ENCODE measurements at regions not wholly inside any gene's neighbourhood (a gene's known extent, or its start where the extent isn't known, plus 50 kb on each side); places are given as distances from the start of the nearest gene placed in this dataset.

DNA sequence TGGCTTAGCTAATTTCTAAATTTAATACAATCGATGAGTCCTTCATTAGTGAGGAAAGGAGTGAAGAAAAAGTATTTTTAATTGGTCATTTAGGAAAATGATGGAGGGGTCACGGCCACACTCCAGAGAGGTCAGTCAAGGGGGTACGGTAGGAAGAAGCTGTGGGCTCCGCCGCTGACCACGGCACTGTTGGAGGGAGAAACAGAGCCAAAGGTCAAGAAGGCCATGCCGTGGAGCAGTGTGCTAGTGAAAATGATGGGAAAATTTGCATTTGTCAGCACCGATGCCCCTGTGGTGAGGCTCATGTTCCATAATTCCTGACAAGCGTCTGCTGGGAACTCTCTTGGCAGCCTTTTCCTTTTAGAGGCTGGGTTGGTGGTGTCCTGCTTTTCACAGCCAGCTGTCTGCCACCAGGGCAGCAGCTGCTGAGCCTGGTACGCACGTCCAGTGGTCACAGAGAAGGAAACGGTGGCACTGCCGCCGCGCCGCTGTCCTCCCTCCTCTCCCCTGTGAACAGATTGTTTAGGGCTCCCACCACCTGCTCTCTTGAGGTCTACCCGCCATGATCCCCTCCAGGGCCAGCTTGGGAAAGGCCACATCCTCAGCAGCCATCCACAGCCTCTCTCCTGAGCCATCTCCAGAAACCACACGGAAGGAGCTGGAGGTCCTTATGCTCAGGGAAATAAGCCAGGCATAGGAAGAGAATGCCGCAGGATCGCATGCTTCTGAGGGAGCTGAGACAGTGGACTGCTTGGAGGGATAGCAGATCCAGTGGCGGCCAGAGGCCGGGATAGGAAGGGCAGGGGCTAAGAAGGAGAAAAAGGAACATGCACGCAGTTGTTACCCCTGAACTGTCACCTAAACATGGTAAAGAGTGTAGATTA lies 263.7 kb upstream of the PPP2R2D start:
- DNase-seq (no peak), ATAC-seq (ENCODE audit: poor library complexity) (no peak)
- H3K4me1 Mint-ChIP-seq (ENCODE audit: low read depth) = no peaks in the 10 kb centered on the region
- H3K36me3 Mint-ChIP-seq (ENCODE audit: low read depth) = no peaks in the 10 kb centered on the region
- peaks cover 16 to 26% of the 10 kb centered on the region in 2 experiments for H3K9me3 ChIP-seq (ENCODE audit: control insufficient read depth in 1 of 2, insufficient read depth in 1 of 2, low read length in 2 of 2)
- no peak overlapping the region for H3K27ac ChIP-seq (ENCODE audit: low read depth in 1 of 2, low read length in 2 of 2)
- H3K36me3 ChIP-seq (ENCODE audit: insufficient read depth, low read length) = no peaks in the 10 kb centered on the region
- POLR2A ChIA-PET = no interaction called here
- intact Hi-C loops (cut with DNase I, micrococcal nuclease) = no loop called here
- no peaks in the 10 kb centered on the region for H3K27me3 Mint-ChIP-seq
- no peak overlapping the region for H3K4me3 ChIP-seq (ENCODE audit: low read length)
- H3K4me1 ChIP-seq (ENCODE audit: insufficient read depth, low read length) = no peaks in the 10 kb centered on the region
- no peak overlapping the region for H3K4me3 Mint-ChIP-seq
- TF ChIP-seq, protein P1, sequence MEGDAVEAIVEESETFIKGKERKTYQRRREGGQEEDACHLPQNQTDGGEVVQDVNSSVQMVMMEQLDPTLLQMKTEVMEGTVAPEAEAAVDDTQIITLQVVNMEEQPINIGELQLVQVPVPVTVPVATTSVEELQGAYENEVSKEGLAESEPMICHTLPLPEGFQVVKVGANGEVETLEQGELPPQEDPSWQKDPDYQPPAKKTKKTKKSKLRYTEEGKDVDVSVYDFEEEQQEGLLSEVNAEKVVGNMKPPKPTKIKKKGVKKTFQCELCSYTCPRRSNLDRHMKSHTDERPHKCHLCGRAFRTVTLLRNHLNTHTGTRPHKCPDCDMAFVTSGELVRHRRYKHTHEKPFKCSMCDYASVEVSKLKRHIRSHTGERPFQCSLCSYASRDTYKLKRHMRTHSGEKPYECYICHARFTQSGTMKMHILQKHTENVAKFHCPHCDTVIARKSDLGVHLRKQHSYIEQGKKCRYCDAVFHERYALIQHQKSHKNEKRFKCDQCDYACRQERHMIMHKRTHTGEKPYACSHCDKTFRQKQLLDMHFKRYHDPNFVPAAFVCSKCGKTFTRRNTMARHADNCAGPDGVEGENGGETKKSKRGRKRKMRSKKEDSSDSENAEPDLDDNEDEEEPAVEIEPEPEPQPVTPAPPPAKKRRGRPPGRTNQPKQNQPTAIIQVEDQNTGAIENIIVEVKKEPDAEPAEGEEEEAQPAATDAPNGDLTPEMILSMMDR (IDR thresholded peaks at IDR 0.05) = no peak
- peaks cover 9% of the 10 kb centered on the region for H3K9me3 Mint-ChIP-seq
- H3K27ac Mint-ChIP-seq = no peak overlapping the region
- H3K27me3 ChIP-seq (ENCODE audit: control insufficient read depth in 1 of 2, insufficient read depth in 2 of 2, low read length in 2 of 2) = peaks cover 0 to 4% of the 10 kb centered on the region in 2 experiments
- CTCF ChIA-PET = no interaction called here

DNA sequence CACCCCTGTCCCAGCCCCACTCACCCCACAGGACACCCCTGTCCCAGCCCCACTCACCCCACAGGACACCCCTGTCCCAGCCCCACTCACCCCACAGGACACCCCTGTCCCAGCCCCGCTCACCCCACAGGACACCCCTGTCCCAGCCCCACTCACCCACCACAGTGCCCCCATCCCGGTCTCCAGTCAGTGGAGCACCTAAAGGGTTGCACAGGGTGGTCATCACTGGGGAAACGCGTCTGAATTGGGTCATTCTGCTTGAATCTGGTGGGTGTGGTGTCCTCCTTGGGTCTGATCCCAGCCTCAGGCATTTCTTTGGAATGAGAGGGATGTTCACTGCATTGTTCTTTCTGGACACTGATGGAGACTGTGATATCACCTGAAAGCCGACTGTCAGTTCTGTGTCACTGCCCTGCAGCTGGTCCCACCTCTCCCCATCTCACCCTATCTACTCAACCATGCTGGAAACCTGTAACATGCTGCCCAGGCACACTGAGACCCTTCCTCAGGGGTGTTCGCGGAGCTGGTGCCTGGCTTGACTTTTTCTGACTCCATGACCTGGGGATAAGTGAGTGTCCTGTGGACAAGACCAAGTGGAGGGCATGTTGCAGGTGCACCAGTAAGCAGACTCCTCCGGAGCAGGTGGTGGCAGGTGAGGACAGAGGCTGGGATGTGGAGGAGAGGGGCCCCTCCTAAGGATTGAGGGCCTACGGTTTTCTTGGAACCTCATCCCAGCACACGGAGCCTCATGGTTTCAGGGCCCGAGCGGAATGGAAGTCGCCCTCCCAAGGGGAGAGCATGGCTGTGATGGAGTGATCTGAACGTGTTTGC lies 262.5 kb upstream of the PPP2R2D start:
- Histone ChIP-seq H3K27me3 (ENCODE audit: control insufficient read depth in 1 of 2, insufficient read depth in 2 of 2, low read length in 2 of 2) (peaks cover 0 to 4% of the 10 kb centered on the region in 2 experiments), H3K4me3 (ENCODE audit: low read length) (no peak overlapping the region), H3K36me3 (ENCODE audit: insufficient read depth, low read length) (no peaks in the 10 kb centered on the region), H3K27ac (ENCODE audit: low read depth in 1 of 2, low read length in 2 of 2) (no peak overlapping the region), H3K4me1 (ENCODE audit: insufficient read depth, low read length) (no peaks in the 10 kb centered on the region), H3K9me3 (ENCODE audit: control insufficient read depth in 1 of 2, insufficient read depth in 1 of 2, low read length in 2 of 2) (peaks cover 16 to 26% of the 10 kb centered on the region in 2 experiments)
- ATAC-seq (ENCODE audit: poor library complexity) (no peak), DNase-seq (no peak)
- POLR2A ChIA-PET = no interaction called here
- Mint-ChIP-seq H3K27ac (no peak overlapping the region), H3K4me3 (no peak overlapping the region), H3K27me3 (no peaks in the 10 kb centered on the region), H3K4me1 (ENCODE audit: low read depth) (no peaks in the 10 kb centered on the region), H3K36me3 (ENCODE audit: low read depth) (no peaks in the 10 kb centered on the region), H3K9me3 (peaks cover 9% of the 10 kb centered on the region)
- CTCF ChIA-PET = no interaction called here
- TF ChIP-seq, protein P1 (IDR thresholded peaks at IDR 0.05) = no peak
- intact Hi-C loops (cut with DNase I, micrococcal nuclease) = no loop called here

DNA sequence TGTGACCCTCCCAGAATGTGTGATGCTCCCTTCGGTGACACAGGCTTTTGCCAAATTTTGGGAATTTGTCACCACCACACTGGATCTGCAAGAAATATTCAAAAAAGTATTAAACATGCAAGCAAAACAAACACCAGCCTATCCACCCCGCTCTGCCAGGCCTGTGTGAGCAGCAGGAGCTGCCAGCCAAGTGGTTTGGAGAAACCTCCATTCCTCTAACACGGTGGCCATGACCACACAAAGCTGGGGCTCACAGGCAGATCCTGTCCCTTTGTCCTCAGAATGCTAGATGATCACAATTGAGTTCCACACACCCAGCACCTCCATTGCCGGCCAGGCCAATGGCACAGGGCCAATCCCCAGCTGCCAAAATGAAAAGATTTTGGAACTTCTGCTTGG lies 261.9 kb upstream of the PPP2R2D start:
- CTCF ChIA-PET = no interaction called here
- H3K36me3 Mint-ChIP-seq (ENCODE audit: low read depth) = no peaks in the 10 kb centered on the region
- no peaks in the 10 kb centered on the region for H3K4me1 ChIP-seq (ENCODE audit: insufficient read depth, low read length)
- peaks cover 16 to 26% of the 10 kb centered on the region in 2 experiments for H3K9me3 ChIP-seq (ENCODE audit: control insufficient read depth in 1 of 2, insufficient read depth in 1 of 2, low read length in 2 of 2)
- H3K27ac ChIP-seq (ENCODE audit: low read depth in 1 of 2, low read length in 2 of 2) = no peak overlapping the region
- TF ChIP-seq, protein P1 (IDR thresholded peaks at IDR 0.05) = no peak
- no peak for ATAC-seq (ENCODE audit: poor library complexity)
- POLR2A ChIA-PET = no interaction called here
- intact Hi-C loops (cut with DNase I, micrococcal nuclease) = no loop called here
- H3K4me3 ChIP-seq (ENCODE audit: low read length) = no peak overlapping the region
- no peaks in the 10 kb centered on the region for H3K36me3 ChIP-seq (ENCODE audit: insufficient read depth, low read length)
- H3K4me1 Mint-ChIP-seq (ENCODE audit: low read depth) = no peaks in the 10 kb centered on the region
- no peak for DNase-seq
- H3K27me3 ChIP-seq (ENCODE audit: control insufficient read depth in 1 of 2, insufficient read depth in 2 of 2, low read length in 2 of 2) = peaks cover 0 to 4% of the 10 kb centered on the region in 2 experiments
- peaks cover 9% of the 10 kb centered on the region for H3K9me3 Mint-ChIP-seq
- no peak overlapping the region for H3K27ac Mint-ChIP-seq
- no peaks in the 10 kb centered on the region for H3K27me3 Mint-ChIP-seq
- H3K4me3 Mint-ChIP-seq = no peak overlapping the region
